GM12878 (cell line): ENCODE measurements at regions not wholly inside any gene's neighbourhood (a gene's known extent, or its start where the extent isn't known, plus 50 kb on each side); places are given as distances from the start of the nearest gene placed in this dataset.

Source experiments
- ATAC-seq: fragments of 200-7000 bp; cut with Tn5 transposase; 3 replicates; pipeline ENCODE4 v1.9.1; 2020; ENCODE audit warnings: mild to moderate bottlenecking, moderate library complexity
- BruUV-seq: library from RNA; stranded (reverse); fragments of 400-500 nt; replicated peaks from 2 replicates; lab custom pipeline; 2021; lab: Mats Ljungman, UMichigan
- CTCF ChIA-PET: fragments of 300-600 bp; sonication (Branson Sonifier 250); formaldehyde crosslinking; extraction: SDS; loops from one replicate; lab custom pipeline; 2021; ENCODE audit warnings: inconsistent platforms; lab: Yijun Ruan, JAX
- POLR2A ChIA-PET: fragments of 350-600 bp; formaldehyde crosslinking; extraction: SDS; loops from one replicate; lab custom pipeline; 2021; ENCODE audit warnings: inconsistent platforms; lab: Charles Lee
- RAD21 ChIA-PET: fragments of 300-600 bp; sonication (Branson Sonifier 250); formaldehyde crosslinking; loops from one replicate; lab custom pipeline; 2023; ENCODE audit warnings: antibody characterized with exemption; ENCODE audit not compliant: unreplicated experiment; lab: Charles Lee
- SMC1A ChIA-PET: fragments of 300-600 bp; sonication (Branson Sonifier 250); formaldehyde crosslinking; loops from one replicate; lab custom pipeline; 2023; ENCODE audit not compliant: unreplicated experiment, uncharacterized antibody; lab: Charles Lee
- DNase-seq: peaks from one replicate; pipeline ENCODE4 v3.0.0-alpha.2; 2011; ENCODE audit warnings: low read depth, low spot score
- FAIRE-seq: peaks from 3 replicates; lab custom pipeline; 2011; peaks lifted over from hg19 to GRCh38; lab: Jason Lieb, UNC
- H2AFZ ChIP-seq: 2 replicates; pipeline ENCODE4 v1.6.0; 2011; ENCODE audit warnings: low read depth, low read length, control low read depth; ENCODE audit not compliant: control insufficient read depth
- H3K27ac ChIP-seq: 2 replicates; pipeline ENCODE4 v1.5.1; 2011; ENCODE audit warnings: control low read depth; ENCODE audit not compliant: control insufficient read depth, insufficient read depth
- H3K27me3 ChIP-seq, 2 experiments: replicated peaks in 1 of 2; 2 replicates each; pipeline versions ENCODE4 v1.6.0 to v1.6.1; 2011; ENCODE audit warnings: low read length in 1 of 2; ENCODE audit not compliant: control insufficient read depth in 2 of 2, insufficient read depth in 2 of 2
- H3K36me3 ChIP-seq, 2 experiments: 2 replicates each; pipeline ENCODE4 v1.5.1; 2011; ENCODE audit warnings: low read length in 1 of 2; ENCODE audit not compliant: control insufficient read depth in 2 of 2, insufficient read depth in 2 of 2
- H3K4me1 ChIP-seq: 2 replicates; pipeline ENCODE4 v1.6.1; 2011; ENCODE audit warnings: mild to moderate bottlenecking, low read length, moderate library complexity, mixed read lengths; ENCODE audit not compliant: control insufficient read depth, insufficient read depth
- H3K4me2 ChIP-seq: 2 replicates; pipeline ENCODE4 v1.6.0; 2011; ENCODE audit warnings: control low read depth; ENCODE audit not compliant: control insufficient read depth, insufficient read depth
- H3K4me3 ChIP-seq: fragments of 200-600 bp; sonication (generic); 2 replicates; pipeline ENCODE4 v1.5.1; 2016
- H3K79me2 ChIP-seq: 2 replicates; pipeline ENCODE4 v1.6.0; 2011; ENCODE audit warnings: low read length; ENCODE audit not compliant: control insufficient read depth, insufficient read depth
- H3K9ac ChIP-seq: 2 replicates; pipeline ENCODE4 v1.8.0; 2011; ENCODE audit warnings: low read length, control low read depth, mixed read lengths; ENCODE audit not compliant: control insufficient read depth, insufficient read depth
- H3K9me3 ChIP-seq: replicated peaks from 3 replicates; pipeline ENCODE4 v1.5.1; 2011; ENCODE audit warnings: mild to moderate bottlenecking, low read length; ENCODE audit not compliant: control insufficient read depth, insufficient read depth
- H4K20me1 ChIP-seq: 2 replicates; pipeline ENCODE4 v1.6.0; 2011; ENCODE audit not compliant: control insufficient read depth, insufficient read depth
- BRCA1 ChIP-seq: IDR thresholded peaks from 2 replicates; pipeline ENCODE4 v1.6.1; 2011; ENCODE audit warnings: low read depth, low read length, improper control_type of control experiment
- EED ChIP-seq: sonication (generic); IDR thresholded peaks from 2 replicates; pipeline ENCODE4 v1.6.1; 2016; ENCODE audit warnings: antibody characterized with exemption, low read depth
- HCFC1 ChIP-seq: fragments of 150-350 bp; IDR thresholded peaks from 2 replicates; pipeline ENCODE4 v1.6.1; 2014; ENCODE audit warnings: low read length
- ZBTB40 ChIP-seq: fragments of 450-650 bp; IDR thresholded peaks from 2 replicates; pipeline ENCODE4 v1.6.1; 2016; ENCODE audit warnings: mild to moderate bottlenecking, moderate library complexity, borderline replicate concordance
- WGBS: methylation state at CpG from one replicate; pipeline ENCODE4 v1.1.6; 2016; ENCODE audit warnings: low lambda C conversion rate; ENCODE audit not compliant: insufficient replicate concordance, insufficient coverage; ENCODE audit errors: missing lambda C conversion rate; 5-methylcytosine and 5-hydroxymethylcytosine counted together
- in situ Hi-C: fragments of 300-500 bp; cut with MboI; formaldehyde crosslinking; loops from 9 replicates; pipeline ENCODE4 v1.14.3; 2018; ENCODE audit warnings: mixed read lengths
- intact Hi-C: fragments of 100-400 bp; cut with micrococcal nuclease; formaldehyde crosslinking; loops from one replicate; pipeline ENCODE4 v1.14.2; 2022; ENCODE audit not compliant: unreplicated experiment

DNA sequence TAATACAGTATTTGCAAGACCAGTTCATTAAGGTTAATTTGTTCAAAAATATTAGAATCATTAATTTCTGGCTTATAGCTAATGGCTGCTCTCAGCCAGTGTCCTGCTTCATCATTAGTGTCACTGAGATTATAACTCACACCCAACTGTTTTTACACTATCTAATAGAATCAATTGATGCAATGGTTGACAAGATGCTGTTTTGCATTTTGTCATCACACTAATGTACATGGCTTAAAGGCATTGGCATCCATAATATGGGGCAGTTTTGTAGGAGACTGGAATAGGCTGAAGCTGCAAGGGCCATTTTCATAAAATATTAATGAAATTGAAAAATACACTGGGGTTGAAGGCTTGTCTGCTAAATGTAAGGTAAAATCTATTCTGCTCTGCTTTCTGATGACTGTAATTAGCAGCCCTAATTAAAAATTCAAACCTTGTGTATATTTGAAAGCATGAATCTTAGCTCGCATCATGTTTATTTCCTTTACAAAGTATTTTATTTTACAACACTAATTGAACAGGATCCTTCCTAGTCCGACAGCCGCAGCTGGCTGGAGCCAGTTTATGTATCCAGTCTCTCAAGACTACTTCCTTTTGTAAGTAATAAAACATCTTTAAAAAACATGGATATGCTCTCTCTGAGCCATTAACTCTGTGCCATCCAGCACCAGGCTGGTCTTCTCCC, 296.7 kb downstream of the POU4F1 start:
- no peak for DNase-seq
- TF ChIP-seq EED, result no peak
- TF ChIP-seq BRCA1, result no peak
- no peak for TF ChIP-seq HCFC1
- no peak for TF ChIP-seq ZBTB40
- TF ChIP-seq, all 136 proteins: peak for 0
- intact Hi-C loops (no loop called here), in situ Hi-C loops (no loop called here)
- BruUV-seq, result no TSS peak
- Histone ChIP-seq H3K27ac (no peak overlapping the region), H3K36me3 (no peaks in the 10 kb centered on the region), H3K9me3 (no peaks in the 10 kb centered on the region), H3K4me3 (no peak overlapping the region), H4K20me1 (no peaks in the 10 kb centered on the region), H3K4me1 (no peaks in the 10 kb centered on the region), H2AFZ (no peak overlapping the region), H3K27me3 (no peaks in the 10 kb centered on the region; a peak in 1 of 4 replicates), H3K9ac (no peak overlapping the region), H3K79me2 (no peaks in the 10 kb centered on the region), H3K4me2 (no peak overlapping the region)
- ATAC-seq (no peak), FAIRE-seq (no peak)
- CTCF ChIA-PET, result no interaction called here
- SMC1A ChIA-PET, result no interaction called here
- WGBS, result 50% methylated on average over 3 of the region's 3 CpGs
- RAD21 ChIA-PET, result no interaction called here
- POLR2A ChIA-PET, result no interaction called here
